Dendritic cell treated with granulocyte-macrophage colony-stimulating factor and Interleukin-4, amounts not matched to agents 40 ng/mL and 50 ng/mL, for 4 days (primary cell): ENCODE measurements at regions not wholly inside any gene's neighbourhood (a gene's known extent, or its start where the extent isn't known, plus 50 kb on each side); places are given as distances from the start of the nearest gene placed in this dataset.
"Not testable (repeated sequence)": the region's sequence is repeated elsewhere in the genome, so short reads cannot be mapped to it uniquely, and the experiment has no call there.

ENCODE experiments used
- H3K27ac Mint-ChIP-seq: one replicate; pipeline ENCODE4 v1.8.0; 2022; ENCODE audit warnings: mild to moderate bottlenecking, mixed read lengths
- H3K27me3 Mint-ChIP-seq: one replicate; pipeline ENCODE4 v1.8.0; 2022; ENCODE audit warnings: mild to moderate bottlenecking, mixed read lengths
- H3K36me3 Mint-ChIP-seq: one replicate; pipeline ENCODE4 v1.8.0; 2022; ENCODE audit warnings: low read depth, mixed read lengths
- H3K4me1 Mint-ChIP-seq: one replicate; pipeline ENCODE4 v1.8.0; 2022; ENCODE audit warnings: low read depth, mixed read lengths
- H3K4me3 Mint-ChIP-seq: one replicate; pipeline ENCODE4 v1.8.0; 2022; ENCODE audit warnings: mild to moderate bottlenecking, moderate library complexity, mixed read lengths
- H3K9me3 Mint-ChIP-seq: one replicate; pipeline ENCODE4 v1.8.0; 2022; ENCODE audit warnings: mixed read lengths
- intact Hi-C: fragments of 100-400 bp; cut with micrococcal nuclease; formaldehyde crosslinking; loops from one replicate; pipeline ENCODE4 v1.15.0; 2022

DNA sequence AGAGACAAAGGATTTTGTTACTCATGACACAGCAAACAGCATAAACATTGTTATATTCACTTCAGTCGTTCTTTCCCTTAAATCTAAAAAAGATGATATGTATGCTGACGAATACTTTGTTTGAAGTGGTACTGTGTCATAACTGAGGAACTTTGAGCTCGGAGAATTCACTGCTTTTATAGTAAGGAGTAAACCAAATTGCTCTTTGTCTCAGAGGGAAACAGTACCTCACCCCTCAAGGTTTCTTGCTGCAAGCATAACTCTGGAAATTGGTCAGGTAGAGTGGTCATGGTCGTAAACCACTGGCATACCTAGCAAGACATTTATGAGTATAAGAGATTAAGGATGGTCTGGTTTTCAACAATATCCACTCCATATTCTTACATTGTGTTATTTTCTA lies 160.2 kb upstream of the OR4E1 start:
- Mint-ChIP-seq H3K27me3 (no peaks in the 10 kb centered on the region), H3K9me3 (peaks cover 7% of the 10 kb centered on the region), H3K4me3 (no peak overlapping the region), H3K36me3 (no peaks in the 10 kb centered on the region), H3K27ac (no peak overlapping the region), H3K4me1 (no peaks in the 10 kb centered on the region)
- intact Hi-C loops: no loop called here

DNA sequence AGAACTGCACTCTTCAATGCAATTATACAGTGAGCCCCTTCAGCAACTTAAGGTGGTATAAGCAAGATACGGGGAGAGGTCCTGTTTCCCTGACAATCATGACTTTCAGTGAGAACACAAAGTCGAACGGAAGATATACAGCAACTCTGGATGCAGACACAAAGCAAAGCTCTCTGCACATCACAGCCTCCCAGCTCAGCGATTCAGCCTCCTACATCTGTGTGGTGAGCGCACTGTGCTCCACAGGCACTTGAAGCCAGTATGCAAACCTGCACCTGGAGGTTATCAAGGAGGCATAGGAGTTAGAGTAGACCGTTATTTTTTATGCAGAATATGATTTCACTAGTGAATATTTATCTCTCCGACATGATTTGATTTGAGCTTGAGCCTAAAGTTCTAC lies 152.2 kb upstream of the OR4E1 start:
- intact Hi-C loops: no loop called here
- no peaks in the 10 kb centered on the region for H3K27me3 Mint-ChIP-seq
- no peak overlapping the region for H3K4me3 Mint-ChIP-seq
- H3K27ac Mint-ChIP-seq: no peak overlapping the region
- H3K4me1 Mint-ChIP-seq: no peaks in the 10 kb centered on the region
- H3K36me3 Mint-ChIP-seq: no peaks in the 10 kb centered on the region
- no peaks in the 10 kb centered on the region for H3K9me3 Mint-ChIP-seq

DNA sequence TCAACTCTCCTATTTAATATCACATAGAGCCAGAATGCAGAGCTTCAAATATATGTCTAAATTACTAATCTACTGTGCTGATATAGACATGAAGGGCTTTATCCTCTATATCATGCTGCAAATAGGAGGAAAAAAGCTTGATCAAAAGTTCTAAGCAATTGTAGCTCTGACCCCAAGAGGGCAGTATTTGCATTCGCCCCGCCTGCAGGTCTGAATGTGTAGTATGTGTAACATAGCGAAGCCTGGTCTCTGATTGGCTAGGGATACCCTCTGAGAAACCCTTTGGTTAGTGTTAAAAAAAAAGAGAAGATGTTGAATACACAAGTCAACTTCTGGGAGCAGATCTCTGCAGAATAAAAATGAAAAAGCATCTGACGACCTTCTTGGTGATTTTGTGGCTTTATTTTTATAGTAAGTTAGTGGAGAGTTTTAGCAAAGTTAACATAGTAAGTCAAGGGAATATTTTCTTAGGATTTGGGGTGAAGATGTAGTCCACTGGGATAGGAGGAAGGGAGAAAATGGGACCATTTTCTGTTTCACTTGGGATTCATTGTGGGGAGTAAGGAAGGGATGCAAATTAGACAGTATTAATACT lies 151.6 kb upstream of the OR4E1 start:
- Mint-ChIP-seq H3K4me1 (no peaks in the 10 kb centered on the region), H3K27ac (no peak overlapping the region), H3K9me3 (no peaks in the 10 kb centered on the region), H3K27me3 (no peaks in the 10 kb centered on the region), H3K36me3 (no peaks in the 10 kb centered on the region), H3K4me3 (no peak overlapping the region)
- intact Hi-C loops: no loop called here

DNA sequence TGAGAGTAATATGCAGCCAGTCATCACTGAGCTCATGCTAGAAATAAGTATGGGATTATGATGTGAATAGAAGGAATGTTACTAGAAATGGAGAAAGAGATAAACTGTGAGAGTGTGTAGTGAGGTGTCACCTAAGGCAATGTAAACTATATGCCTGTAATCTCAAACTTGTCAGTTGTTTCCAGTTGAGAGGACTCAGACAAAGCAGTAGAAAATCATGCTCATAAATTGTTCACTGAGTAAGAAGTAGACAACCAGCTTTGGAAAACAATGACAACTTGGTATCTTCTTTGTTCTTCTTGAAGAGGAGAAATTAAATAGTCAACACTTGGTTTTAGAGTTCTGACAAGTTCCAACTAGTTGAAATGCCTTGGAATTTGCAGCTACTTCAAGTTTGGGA lies 148.5 kb upstream of the OR4E1 start:
- no peaks in the 10 kb centered on the region for H3K27me3 Mint-ChIP-seq

DNA sequence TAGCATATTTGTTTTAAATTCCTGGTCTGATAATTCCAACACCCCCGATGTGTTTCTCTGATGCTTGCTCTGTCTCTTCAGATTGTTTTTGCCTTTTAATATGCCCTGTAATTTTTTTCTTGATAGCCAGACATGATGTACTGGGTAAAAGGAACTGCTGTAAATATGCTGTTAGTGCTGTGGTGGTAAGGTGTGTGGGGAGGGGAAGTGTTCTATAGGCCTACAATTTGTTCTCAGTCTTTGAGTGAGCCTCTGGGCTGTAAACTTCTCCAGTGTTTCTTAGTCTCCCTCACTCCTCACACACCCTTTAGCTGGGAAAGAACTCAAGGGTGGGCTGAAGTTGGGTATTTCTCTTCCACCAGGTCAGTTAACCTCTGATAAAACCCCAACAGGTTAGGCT lies 147.0 kb upstream of the OR4E1 start:
- Mint-ChIP-seq H3K4me1 (no peaks in the 10 kb centered on the region), H3K36me3 (no peaks in the 10 kb centered on the region), H3K9me3 (peaks cover 11% of the 10 kb centered on the region), H3K27me3 (no peaks in the 10 kb centered on the region), H3K4me3 (no peak overlapping the region), H3K27ac (no peak overlapping the region)
- intact Hi-C loops: no loop called here

More for the DNA sequence above, 148.5 kb upstream of the OR4E1 start:
- H3K36me3 Mint-ChIP-seq: no peaks in the 10 kb centered on the region
- no peak overlapping the region for H3K4me3 Mint-ChIP-seq
- no peak overlapping the region for H3K27ac Mint-ChIP-seq
- intact Hi-C loops: no loop called here
- H3K9me3 Mint-ChIP-seq: peaks cover 5% of the 10 kb centered on the region
- no peaks in the 10 kb centered on the region for H3K4me1 Mint-ChIP-seq

DNA sequence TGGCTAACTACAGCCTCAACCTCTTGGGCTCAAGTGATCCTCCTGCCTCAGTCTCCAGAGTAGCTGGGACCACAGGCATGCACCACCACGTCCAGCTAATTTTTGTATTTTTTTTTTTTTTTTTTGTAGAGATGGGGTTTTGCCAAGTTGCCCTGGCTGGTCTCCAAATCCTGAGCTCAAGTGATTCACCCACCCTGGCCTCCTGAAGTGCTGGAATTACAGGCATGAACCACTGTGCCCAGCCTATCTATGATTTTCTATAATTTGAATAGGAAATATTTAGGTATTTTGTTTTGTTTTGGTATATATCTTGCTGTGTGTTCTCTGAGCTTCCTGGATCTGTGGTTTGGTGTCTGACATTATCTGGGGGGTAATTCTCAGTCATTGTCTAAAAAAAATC lies 146.3 kb upstream of the OR4E1 start:
- H3K4me3 Mint-ChIP-seq, intact Hi-C loops, H3K27ac Mint-ChIP-seq, H3K4me1 Mint-ChIP-seq, H3K27me3 Mint-ChIP-seq, H3K36me3 Mint-ChIP-seq: not testable (repeated sequence)
- H3K9me3 Mint-ChIP-seq: peaks cover 11% of the 10 kb centered on the region

DNA sequence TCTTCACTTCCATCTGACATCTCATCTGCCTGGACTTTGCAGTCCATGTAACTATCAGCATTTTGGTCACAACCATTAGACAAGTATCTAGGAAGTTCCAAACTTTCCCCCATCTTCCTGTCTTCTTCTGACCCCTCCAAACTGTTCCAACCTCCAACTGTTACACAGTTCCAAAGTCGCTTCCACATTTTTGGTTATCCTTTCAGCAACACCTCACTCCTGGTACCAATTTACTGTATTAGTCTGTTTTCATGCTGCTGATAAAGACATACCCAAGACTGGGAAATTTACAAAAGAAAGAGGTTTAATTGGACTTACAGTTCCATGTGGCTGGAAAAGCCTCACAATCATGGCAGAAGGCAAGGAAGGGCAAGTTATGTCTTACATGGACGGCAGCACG lies 143.4 kb upstream of the OR4E1 start:
- H3K9me3 Mint-ChIP-seq: peaks cover 11% of the 10 kb centered on the region
- H3K4me3 Mint-ChIP-seq, H3K36me3 Mint-ChIP-seq, H3K27ac Mint-ChIP-seq, H3K27me3 Mint-ChIP-seq, H3K4me1 Mint-ChIP-seq, intact Hi-C loops: not testable (repeated sequence)

DNA sequence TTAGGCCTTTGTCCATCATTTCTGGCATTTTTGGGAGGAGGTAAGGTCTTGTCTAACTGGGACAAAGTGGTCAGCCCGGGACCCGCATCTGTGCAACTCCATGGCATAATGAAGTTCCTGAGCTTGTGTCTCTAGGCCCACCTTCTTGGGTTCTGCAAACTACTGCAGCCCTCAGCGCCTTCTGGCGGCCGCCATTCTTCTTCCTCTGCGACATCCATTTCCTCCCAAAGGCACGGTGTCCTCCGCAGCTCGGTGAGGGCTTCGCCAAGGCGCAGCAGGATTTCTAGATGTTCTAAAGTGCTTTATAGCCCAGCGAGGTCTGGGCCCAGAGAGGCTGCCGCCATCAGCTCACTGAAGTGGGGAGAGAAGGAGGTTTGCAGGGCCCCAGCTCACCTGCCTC lies 134.4 kb upstream of the OR4E1 start:
- no peaks in the 10 kb centered on the region for H3K9me3 Mint-ChIP-seq
- no peaks in the 10 kb centered on the region for H3K27me3 Mint-ChIP-seq
- H3K4me3 Mint-ChIP-seq: no peak overlapping the region
- no peaks in the 10 kb centered on the region for H3K36me3 Mint-ChIP-seq
- no peak overlapping the region for H3K27ac Mint-ChIP-seq
- H3K4me1 Mint-ChIP-seq: no peaks in the 10 kb centered on the region
- intact Hi-C loops: no loop called here

DNA sequence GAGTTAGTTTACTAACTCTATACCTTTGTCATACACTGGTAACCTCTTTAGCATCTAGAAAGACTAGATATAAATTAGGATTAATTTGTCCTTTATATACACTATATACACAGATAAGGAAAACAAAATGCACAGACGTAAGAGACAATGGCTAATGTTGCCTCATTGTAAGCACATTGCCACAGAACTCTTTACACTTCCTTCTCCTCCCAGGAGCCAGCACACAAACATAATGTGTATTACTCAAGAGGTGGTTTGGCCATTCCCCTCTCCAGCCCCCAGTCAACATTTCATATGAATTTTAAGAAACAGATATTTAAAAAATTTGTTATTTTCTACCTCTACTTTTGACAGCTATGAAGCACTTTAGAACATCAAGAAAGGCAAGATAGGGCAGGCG lies 131.4 kb upstream of the OR4E1 start:
- Mint-ChIP-seq H3K27ac (no peak overlapping the region), H3K36me3 (no peaks in the 10 kb centered on the region), H3K4me3 (no peak overlapping the region), H3K4me1 (no peaks in the 10 kb centered on the region), H3K27me3 (no peaks in the 10 kb centered on the region), H3K9me3 (no peaks in the 10 kb centered on the region)
- intact Hi-C loops: no loop called here

DNA sequence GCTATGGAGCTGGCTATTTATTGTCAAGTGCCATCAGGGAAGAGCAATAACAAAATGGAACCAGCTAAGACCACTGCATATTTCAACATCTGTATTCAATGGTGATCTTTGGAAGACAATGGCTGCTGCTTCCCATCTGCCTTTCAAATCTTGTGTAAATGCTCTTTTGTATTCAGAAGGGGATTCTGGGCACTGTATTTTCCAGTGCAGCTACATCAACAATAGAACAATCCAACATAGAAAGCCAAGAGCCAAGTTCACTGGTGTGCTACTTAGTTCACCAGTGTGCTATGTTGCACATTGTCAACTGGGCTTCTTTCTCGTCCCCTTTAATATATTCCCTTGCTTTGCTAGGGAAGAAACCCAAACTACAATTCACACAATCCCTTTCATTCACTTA lies 128.8 kb upstream of the OR4E1 start:
- no peak overlapping the region for H3K4me3 Mint-ChIP-seq
- H3K27me3 Mint-ChIP-seq: no peaks in the 10 kb centered on the region
- intact Hi-C loops: no loop called here

DNA sequence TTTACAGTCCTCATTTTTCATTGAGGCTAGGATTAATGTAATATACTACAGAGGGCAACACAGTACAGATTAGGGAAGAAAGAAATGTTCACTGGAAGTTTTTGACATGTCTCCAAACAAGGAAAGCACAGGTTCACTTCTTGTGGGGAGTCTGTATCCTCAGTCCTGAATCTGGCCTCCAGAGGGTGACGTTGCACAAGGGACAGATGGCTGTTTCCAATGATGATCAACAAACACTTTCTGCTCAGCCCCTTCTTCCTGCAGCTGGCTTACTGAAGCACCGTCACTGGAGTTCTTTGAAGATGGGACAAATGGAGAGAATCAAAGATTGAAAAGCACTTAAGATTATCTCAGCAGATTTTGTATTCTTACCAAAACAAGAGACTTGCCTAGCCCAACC lies 123.3 kb upstream of the OR4E1 start:
- H3K27me3 Mint-ChIP-seq: peaks cover 1% of the 10 kb centered on the region
- H3K4me1 Mint-ChIP-seq: no peaks in the 10 kb centered on the region
- intact Hi-C loops: no loop called here
- no peaks in the 10 kb centered on the region for H3K36me3 Mint-ChIP-seq
- no peak overlapping the region for H3K27ac Mint-ChIP-seq
- no peak overlapping the region for H3K4me3 Mint-ChIP-seq
- peaks cover 10% of the 10 kb centered on the region for H3K9me3 Mint-ChIP-seq

More for the DNA sequence above, 128.8 kb upstream of the OR4E1 start:
- no peak overlapping the region for H3K27ac Mint-ChIP-seq
- no peaks in the 10 kb centered on the region for H3K36me3 Mint-ChIP-seq
- no peaks in the 10 kb centered on the region for H3K9me3 Mint-ChIP-seq
- no peaks in the 10 kb centered on the region for H3K4me1 Mint-ChIP-seq

DNA sequence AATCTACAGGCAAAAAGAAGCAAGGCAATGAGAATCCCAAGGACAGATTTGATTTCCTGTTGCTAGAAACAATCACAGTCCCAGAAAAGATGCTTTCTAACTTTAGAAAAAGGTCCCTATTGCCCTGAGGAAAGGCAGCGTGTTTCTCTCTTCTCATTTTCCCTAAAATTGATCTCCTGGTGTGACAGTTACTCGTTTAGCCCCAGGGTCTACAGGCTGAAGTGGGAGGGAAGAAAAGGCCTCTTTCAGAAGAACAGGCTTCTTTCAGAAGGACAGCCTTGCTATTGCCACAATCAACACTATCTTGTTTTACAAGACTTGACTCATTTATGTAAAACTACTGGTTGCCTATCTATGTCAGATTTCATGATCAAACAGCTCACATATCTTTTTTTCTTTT lies 121.8 kb upstream of the OR4E1 start:
- H3K27me3 Mint-ChIP-seq: peaks cover 1% of the 10 kb centered on the region
- H3K9me3 Mint-ChIP-seq: peaks cover 10% of the 10 kb centered on the region

DNA sequence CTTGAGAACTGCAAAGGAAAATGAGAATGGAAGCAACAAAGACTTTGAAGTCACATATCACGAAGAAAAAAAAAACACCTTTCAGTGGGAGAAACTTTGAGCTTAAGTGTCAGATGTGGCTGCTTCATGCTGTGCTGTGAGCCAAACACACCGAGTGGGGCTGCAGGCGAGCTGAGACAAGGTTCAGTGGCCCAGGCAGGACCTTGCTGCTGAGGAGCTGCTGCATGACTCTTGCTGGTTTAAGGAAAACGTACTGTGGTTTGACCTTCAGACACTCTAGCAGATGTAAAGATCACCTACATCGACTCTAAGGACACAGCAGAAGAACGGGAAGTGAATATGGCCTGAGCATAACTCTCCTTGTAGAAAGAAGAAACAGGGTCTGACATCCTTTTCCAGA lies 118.1 kb upstream of the OR4E1 start:
- H3K27ac Mint-ChIP-seq: no peak overlapping the region
- H3K4me1 Mint-ChIP-seq: no peaks in the 10 kb centered on the region
- peaks cover 1% of the 10 kb centered on the region for H3K27me3 Mint-ChIP-seq
- no peak overlapping the region for H3K4me3 Mint-ChIP-seq
- H3K36me3 Mint-ChIP-seq: no peaks in the 10 kb centered on the region
- intact Hi-C loops: no loop called here
- H3K9me3 Mint-ChIP-seq: peaks cover 10% of the 10 kb centered on the region

More for the DNA sequence above, 121.8 kb upstream of the OR4E1 start:
- no peaks in the 10 kb centered on the region for H3K36me3 Mint-ChIP-seq
- H3K4me3 Mint-ChIP-seq: no peak overlapping the region
- no peaks in the 10 kb centered on the region for H3K4me1 Mint-ChIP-seq
- no peak overlapping the region for H3K27ac Mint-ChIP-seq
- intact Hi-C loops: no loop called here

DNA sequence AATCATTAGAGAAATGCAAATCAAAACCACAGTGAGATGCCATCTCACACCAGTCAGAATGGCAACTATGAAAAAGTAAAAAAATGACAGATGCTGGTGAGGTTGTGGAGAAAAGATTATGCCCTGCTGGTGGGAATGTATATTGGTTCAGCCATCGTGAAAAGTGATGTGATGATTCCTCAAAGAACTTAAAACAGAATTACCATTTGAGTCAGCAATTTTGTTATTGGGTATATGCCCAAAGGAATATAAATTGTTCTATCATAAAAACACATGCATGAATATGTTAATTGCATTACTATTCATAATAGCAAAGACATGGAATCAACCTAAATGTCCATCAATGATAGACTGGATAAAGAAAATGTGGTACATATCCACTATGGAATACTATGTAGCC lies 115.1 kb upstream of the OR4E1 start:
- H3K4me3 Mint-ChIP-seq, H3K36me3 Mint-ChIP-seq, H3K4me1 Mint-ChIP-seq, H3K27me3 Mint-ChIP-seq, H3K9me3 Mint-ChIP-seq, intact Hi-C loops, H3K27ac Mint-ChIP-seq: not testable (repeated sequence)

DNA sequence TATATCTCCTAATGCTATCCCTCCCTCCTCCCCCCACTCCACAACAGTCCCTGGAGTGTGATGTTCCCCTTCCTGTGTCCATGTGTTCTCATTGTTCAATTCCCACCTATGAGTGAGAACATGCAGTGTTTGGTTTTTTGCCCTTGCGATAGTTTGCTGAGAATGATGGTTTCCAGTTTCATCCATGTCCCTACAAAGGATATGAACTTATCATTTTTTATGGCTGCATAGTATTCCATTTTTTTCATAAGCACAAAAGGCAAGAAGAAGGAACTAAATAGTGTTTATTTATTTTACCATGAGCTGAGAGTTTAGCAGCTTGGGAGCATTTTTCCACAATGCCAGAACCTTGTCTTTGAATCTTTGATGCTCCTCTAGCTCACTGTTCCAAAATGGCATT lies 113.6 kb upstream of the OR4E1 start:
- H3K27me3 Mint-ChIP-seq, intact Hi-C loops, H3K9me3 Mint-ChIP-seq, H3K27ac Mint-ChIP-seq, H3K36me3 Mint-ChIP-seq, H3K4me1 Mint-ChIP-seq, H3K4me3 Mint-ChIP-seq: not testable (repeated sequence)
